ENCODE measurements at regions not wholly inside any gene's neighbourhood (a gene's known extent, or its start where the extent isn't known, plus 50 kb on each side); places are given as distances from the start of the nearest gene placed in this dataset.

GRCh38 chr2:209367075-209367747 is 56.6 kb upstream of the MAP2 start:
- TF ChIP-seq CTCF (IDR thresholded peaks at IDR 0.05; ENCODE audit: low read depth, low read length, missing control alignments), result no peak
- DNase-seq (ENCODE audit: low read depth), result no peak
- no peak overlapping the region for H3K4me3 ChIP-seq (ENCODE audit: low read depth, low read length)

- no peak for DNase-seq (ENCODE audit: low read depth)
- no peak overlapping the region for H3K4me3 ChIP-seq (ENCODE audit: low read depth, low read length)
- TF ChIP-seq CTCF (IDR thresholded peaks at IDR 0.05; ENCODE audit: low read depth, low read length, missing control alignments), result no peak
Measured at GRCh38 chr2:209368406-209368805, 55.4 kb upstream of the MAP2 start.

- TF ChIP-seq CTCF (IDR thresholded peaks at IDR 0.05; ENCODE audit: low read depth, low read length, missing control alignments), result no peak
- DNase-seq (ENCODE audit: low read depth), result no peak
- H3K4me3 ChIP-seq (ENCODE audit: low read depth, low read length), result no peak overlapping the region
Measured at GRCh38 chr2:209368914-209369313, 54.9 kb upstream of the MAP2 start.

GRCh38 chr2:209369656-209370055 is 54.2 kb upstream of the MAP2 start:
- DNase-seq (ENCODE audit: low read depth), result no peak
- no peak for TF ChIP-seq CTCF (IDR thresholded peaks at IDR 0.05; ENCODE audit: low read depth, low read length, missing control alignments)
- no peak overlapping the region for H3K4me3 ChIP-seq (ENCODE audit: low read depth, low read length)

- H3K4me3 ChIP-seq (ENCODE audit: low read depth, low read length), result no peak overlapping the region
- DNase-seq (ENCODE audit: low read depth), result no peak
- TF ChIP-seq CTCF (IDR thresholded peaks at IDR 0.05; ENCODE audit: low read depth, low read length, missing control alignments), result no peak
Measured at GRCh38 chr2:209371407-209371806, 52.4 kb upstream of the MAP2 start.
